ENCODE measurements at regions not wholly inside any gene's neighbourhood (a gene's known extent, or its start where the extent isn't known, plus 50 kb on each side); places are given as distances from the start of the nearest gene placed in this dataset.
A peak's percentile ranks its signal among the peaks of the same experiment; 100 is the strongest.

GRCh38 chr13:31044364-31045285, 112.2 kb downstream of the TEX26 start:
- peak; percentile 94 for TF ChIP-seq CTCF (IDR thresholded peaks at IDR 0.05; ENCODE audit: borderline replicate concordance, insufficient read depth, low read depth, low read length)
- H3K4me3 ChIP-seq (ENCODE audit: low read depth, low read length), result no peak overlapping the region

- no peak overlapping the region for H3K4me3 ChIP-seq (ENCODE audit: low read depth, low read length)
- TF ChIP-seq CTCF (IDR thresholded peaks at IDR 0.05; ENCODE audit: borderline replicate concordance, insufficient read depth, low read depth, low read length), result no peak; the same call in 1 of the 2 replicates
Observed at GRCh38 chr13:31043957-31044356, 111.5 kb downstream of the TEX26 start.

- H3K4me3 ChIP-seq (ENCODE audit: low read depth, low read length), result no peak overlapping the region
- TF ChIP-seq CTCF (IDR thresholded peaks at IDR 0.05; ENCODE audit: borderline replicate concordance, insufficient read depth, low read depth, low read length), result no peak
Observed at GRCh38 chr13:31042481-31043165, 110.2 kb downstream of the TEX26 start.

GRCh38 chr13:31042049-31042448, 109.6 kb downstream of the TEX26 start:
- TF ChIP-seq CTCF (IDR thresholded peaks at IDR 0.05; ENCODE audit: borderline replicate concordance, insufficient read depth, low read depth, low read length), result no peak
- H3K4me3 ChIP-seq (ENCODE audit: low read depth, low read length), result no peak overlapping the region

- TF ChIP-seq CTCF (IDR thresholded peaks at IDR 0.05; ENCODE audit: borderline replicate concordance, insufficient read depth, low read depth, low read length), result no peak
- no peak overlapping the region for H3K4me3 ChIP-seq (ENCODE audit: low read depth, low read length)
Observed at GRCh38 chr13:31038834-31039552, 106.5 kb downstream of the TEX26 start.

GRCh38 chr13:31037874-31038500, 105.5 kb downstream of the TEX26 start:
- TF ChIP-seq CTCF (IDR thresholded peaks at IDR 0.05; ENCODE audit: borderline replicate concordance, insufficient read depth, low read depth, low read length), result no peak
- H3K4me3 ChIP-seq (ENCODE audit: low read depth, low read length), result no peak overlapping the region
